HG02981 (cell line): ENCODE measurements at regions not wholly inside any gene's neighbourhood (a gene's known extent, or its start where the extent isn't known, plus 50 kb on each side); places are given as distances from the start of the nearest gene placed in this dataset.
A peak's percentile ranks its signal among the peaks of the same experiment; 100 is the strongest.
"Not testable (repeated sequence)": the region's sequence is repeated elsewhere in the genome, so short reads cannot be mapped to it uniquely, and the experiment has no call there.

Experiments used
- ATAC-seq: cut with Tn5 transposase; IDR thresholded peaks from one replicate; pipeline ENCODE4 v1.9.1; 2021; ENCODE audit warnings: mild to moderate bottlenecking, moderate library complexity; ENCODE audit not compliant: unreplicated experiment

DNA sequence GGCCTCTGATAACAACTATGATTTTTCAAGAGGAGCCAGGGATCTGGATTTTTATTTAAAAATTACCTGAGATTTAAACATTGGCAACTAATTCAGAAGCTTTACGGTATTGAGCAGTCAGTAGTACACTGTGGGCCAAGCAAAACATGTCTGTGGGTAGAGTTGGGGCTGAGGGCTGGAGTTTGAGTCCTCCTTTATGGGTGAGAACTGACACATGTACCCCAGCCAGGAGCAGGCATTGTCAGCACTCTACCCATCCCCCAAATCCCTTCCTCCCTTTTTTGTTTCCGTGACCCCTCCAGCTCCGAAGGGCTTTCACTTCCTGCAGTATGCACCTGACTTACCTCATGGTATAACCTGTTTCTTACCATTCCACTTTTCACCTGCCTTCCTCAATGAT, 131.4 kb downstream of the SNX5 start:
- ATAC-seq = no peak

DNA sequence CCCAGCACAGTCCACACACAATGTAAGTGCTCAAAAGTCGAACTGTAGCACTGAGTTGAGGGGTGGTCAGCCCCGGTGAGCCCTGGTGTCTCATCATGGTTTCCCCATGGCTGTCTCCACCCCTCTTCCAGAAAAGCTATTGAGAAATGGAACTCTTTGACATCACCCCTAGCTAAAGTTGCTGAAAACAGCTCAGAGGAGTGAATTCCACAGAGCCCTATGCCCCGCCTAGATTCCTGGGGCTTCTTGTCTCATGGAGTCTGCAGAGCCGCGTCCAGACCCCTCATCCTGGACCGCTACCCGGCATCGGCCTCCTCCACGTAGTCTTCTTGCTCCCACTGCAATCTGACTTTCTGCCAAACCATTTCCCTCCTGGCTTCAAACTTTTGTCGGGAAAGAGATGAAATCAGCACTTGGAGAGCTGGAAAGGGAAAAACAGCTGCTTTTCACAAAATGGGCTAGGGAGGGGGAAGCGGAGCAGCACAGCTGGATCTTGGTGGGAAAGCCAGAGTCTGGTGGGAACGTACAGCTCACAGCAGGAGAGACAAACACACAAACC, 132.2 kb downstream of the SNX5 start:
- ATAC-seq = no peak

DNA sequence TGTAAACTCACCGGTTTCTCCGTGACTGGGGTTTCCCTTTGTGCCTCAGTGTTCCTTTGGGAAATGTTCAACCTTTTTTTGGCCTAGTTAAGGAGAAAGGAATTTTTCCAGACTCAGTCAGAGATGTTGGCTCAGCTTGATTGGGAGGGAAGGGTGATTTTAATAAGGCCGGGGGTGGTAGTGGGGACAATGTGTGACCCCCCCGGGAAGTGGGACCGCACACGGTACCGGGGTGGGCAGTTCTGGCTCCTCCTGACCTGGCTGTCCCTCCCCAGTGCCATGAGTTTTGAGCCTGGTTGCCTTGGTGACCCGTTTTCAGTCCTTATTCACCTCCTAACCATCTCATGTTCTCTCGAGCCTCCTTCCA, 132.7 kb downstream of the SNX5 start:
- ATAC-seq = no peak

DNA sequence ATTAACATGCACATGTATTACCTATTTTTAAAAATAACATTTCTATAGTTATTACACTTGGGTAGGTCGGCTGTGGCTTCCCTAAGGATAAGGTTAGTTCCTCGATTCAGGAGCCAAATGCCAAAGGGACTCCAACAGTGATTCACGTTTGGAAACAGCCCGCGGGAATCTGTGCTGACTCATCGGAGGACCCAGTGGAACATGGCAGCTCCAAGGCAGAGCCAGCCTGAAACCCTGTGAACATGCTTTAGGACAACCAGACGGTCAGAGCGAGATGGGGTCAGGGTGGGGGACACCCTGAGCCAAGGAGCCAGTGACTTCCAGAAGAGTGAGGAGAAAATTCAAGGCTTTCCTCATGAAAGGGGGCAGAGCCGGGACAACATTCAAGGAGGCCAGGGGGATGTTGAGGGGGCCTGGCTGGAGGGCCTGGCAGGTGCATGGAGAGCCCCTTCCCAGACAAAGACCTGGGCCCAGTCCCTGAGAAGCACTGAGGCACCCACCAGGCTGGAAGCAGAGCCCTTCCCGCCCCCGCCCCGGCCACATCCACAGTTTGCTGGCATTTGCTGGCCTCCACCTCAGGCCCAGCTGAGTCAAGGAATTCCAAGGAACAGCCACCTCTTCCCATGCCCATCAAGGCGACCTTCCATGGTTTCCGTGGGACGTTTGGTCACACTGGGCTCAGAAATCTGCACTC, 133.2 kb downstream of the SNX5 start:
- no peak for ATAC-seq

DNA sequence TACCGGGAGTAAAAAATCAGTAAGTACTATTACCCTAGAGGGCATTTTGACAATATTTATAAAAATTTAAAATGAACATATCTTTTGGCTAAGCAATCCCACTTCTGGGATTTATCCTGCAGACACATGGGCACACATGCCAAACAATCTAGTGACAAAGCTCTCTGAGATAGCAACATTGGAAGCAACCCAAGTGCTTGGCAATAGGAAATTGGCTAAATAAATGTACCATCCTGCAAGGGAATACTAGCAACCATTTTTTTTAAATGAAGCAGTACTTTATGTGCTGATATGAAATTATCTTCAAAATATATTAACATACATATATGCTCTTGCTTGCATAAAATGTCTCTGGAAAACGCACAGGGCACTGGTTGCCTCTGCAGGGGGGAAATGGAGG, 133.8 kb downstream of the SNX5 start:
- no peak for ATAC-seq

DNA sequence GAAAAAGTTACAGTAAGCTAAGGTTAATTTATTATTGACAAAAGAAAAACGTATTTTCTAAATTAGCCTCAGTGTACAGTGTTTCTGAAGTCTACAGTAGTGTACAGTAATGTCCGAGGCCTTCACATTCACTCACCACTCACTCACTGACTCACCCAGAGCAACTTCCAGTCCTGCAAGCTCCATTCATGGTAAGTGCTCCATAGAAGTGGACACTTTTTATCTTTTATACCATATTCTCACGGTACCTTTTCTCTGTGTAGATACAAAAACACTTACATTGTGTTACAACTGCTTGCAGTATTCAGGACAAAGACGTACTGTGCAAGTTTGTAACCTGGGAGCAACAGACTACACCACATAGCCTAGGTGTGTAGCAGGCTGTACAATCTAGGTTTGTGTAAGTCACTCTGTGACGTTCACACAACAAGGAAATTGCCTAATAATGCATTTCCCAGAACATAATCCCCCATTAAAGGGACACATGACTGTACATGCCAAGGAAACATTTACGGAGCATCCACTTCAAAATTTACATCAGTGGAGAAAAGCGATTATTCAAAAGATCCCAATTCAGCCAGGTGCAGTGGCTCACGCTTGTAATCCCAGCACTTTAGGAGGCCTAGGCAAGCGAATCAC, 133.4 kb downstream of the BANF2 start:
- no peak for ATAC-seq

DNA sequence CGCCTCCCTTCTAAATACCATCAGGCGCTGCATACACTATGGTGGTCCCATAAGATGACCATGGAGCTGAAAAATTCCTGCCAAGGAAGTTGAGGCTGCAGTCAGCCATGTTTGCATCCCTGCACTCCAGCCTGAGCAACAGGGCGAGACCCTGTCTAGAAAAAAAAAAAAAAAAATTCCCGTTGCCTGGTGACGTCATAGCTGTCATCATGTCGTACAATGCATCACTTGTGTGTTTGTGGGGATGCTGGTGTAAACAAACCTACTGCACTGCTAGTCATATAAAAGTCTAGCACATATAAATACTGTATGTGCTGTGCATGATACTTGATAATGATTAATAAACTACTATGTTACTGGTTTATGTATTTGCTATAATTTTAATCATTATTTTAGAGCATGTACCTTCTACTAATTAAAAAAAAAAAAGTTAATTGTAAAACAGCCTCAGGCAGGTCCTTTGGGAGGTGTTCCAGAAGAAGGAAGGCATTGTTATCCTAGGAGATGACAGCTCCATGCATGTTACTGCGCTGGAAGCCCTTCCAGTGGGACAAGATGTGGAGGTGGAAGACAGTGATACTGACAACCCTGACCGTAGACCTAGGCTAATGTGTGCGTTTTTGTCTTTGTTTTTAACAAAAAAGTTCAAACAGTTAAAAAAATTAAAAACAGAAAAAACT, 132.6 kb downstream of the BANF2 start:
- ATAC-seq = no peak

DNA sequence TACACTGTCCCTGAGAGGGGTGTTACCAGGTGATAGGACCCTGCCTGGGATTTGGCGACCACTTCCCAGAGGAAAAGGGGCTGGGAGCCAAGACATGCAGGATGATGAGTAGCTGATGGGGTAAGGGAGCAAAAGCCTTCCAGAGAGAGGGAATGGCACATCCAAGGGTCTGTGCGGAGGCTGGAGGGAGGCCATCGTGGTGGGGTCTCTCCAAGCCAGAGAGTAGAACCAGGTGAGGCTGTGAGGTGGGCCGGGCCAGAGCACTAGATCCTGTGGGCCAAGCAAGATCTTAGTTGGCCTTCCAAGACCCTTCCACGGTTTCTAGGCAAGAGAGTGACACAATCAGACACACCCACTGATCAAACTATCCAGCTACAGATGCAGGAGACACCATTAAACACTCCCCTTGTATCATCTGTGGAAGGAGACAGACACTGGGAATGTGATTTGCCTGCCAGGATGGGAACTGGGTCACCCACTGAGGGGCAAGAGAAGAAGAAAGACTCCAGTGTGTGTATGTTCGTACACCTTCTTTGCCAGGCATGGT, 128.9 kb downstream of the BANF2 start:
- ATAC-seq = no peak

DNA sequence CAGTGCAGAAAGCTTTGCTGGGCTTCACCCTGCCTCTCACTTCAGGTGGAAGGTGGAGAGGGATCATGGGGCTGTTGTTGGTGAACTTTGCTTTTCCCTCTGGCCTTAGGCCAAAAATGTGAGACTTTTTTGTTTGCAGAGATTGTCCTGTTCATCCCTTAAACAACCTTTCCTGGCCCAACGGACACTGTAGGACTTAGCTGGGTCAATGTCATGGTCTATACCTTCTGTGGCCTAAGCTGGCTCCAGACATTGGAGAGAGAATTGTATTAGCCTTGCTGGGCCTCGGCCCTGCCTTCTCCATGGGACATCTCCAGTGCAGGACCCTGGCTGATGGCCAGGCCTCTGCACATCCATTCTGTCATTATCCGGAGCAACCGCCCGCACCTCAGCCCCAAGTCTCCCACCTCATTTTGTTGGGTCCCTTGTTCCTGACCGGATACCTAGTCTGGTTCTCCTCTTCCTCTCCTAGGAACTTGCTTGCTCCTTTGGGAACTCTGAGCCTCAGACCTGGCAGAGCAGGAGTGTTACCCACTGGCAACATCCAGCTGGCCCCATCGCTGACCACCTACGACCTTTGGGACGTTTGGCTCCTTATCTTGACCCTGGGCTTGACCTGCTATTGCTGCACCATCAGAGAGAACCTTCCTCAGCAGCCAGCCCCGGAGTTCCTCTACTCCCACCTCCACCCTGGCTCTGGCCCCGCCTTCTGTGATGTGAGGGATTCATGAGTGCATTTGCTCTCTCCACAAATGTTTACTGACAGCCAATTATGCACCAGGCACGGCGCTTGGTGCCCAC, 128.2 kb downstream of the BANF2 start:
- ATAC-seq = no peak

DNA sequence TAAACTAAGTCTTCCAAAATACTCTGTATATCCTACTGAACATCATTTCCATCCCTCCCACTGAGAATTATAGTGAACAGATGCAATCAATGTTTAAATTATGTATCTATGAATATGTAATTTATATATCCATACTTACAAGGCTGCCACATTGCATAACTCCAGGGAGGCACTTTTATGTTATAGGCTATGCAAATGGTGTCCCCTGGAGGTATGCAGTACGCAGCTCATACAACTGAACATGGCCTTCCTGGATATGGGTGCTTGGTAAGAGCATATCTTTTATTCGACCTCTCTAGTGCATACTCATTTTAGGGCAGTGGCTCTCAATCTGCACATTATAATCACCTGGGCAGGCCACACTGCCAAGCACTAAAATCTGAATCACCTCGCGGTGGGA, 127.3 kb downstream of the BANF2 start:
- no peak for ATAC-seq

DNA sequence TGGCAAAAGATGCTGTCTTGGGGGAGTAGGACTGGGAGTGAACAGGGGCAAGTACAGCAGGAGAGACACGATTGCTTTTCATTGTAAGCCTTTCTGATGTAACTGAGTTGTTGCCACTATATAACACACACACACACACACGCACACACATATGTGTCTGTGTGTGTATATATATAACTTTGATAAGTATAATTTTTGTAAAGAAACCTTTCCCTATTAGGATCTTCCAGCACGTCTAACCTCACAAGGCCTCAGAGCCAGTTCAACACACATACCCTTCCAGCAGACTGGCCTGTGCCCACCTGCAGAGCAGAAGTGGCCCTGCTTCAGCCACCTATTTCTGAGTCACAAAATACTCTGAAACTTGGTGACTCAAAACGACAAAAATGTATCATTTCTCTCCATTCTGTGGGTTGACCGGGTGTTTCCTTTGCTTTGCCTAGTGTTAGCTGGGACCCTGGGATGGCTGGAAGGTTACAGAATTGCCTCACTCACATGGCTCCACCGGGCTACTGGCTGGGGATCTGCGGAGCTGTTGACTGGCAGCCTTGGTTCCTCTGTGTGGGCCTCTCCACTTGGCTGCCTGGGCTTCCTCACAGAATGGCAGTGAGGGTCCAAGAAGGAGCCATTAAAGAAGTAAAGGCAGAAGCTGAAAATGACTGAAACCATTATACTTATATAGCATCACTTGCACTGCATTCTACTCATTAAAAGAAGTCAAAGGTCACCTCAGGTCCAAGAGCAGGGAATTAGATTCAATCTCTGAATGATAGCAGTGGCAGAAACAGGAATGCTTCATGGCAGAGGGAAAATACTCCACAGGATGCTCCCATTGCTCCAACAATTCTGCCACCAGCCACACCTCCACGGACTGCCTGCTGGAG, 126.4 kb downstream of the BANF2 start:
- ATAC-seq = peak; percentile 91

DNA sequence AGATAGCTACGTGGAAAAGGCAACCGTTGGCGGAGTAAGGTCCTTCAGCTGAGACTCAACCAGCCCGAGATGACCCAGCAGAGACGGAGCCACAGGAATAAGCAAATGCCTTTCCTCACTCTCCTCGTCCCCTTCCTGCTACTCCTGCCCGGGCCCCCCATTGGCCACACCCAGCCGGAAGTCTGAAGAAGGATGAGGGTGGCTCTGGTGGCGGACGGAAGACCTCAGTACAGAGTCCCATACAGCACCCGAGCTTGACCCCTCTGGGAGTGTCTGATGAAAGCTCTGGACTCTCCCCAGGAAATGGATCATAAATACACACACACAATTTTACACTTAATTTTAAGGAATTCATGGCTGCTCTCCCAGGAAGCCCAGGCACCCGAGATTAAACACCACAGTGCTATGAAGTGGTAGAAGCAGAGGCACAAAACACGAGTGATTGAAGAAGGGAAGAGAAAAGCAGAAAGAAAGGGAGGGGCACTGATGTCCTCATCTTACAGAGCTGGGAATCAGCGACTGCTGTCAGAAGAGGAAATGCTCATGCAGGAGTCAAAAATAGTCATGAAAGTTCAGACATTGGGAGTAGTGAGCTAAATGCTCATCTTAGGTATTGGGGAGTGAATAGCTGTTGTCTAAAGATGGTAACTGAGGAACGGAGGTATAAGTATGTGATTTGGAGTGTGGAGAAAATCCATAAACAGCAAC, 125.6 kb downstream of the BANF2 start:
- ATAC-seq = no peak

DNA sequence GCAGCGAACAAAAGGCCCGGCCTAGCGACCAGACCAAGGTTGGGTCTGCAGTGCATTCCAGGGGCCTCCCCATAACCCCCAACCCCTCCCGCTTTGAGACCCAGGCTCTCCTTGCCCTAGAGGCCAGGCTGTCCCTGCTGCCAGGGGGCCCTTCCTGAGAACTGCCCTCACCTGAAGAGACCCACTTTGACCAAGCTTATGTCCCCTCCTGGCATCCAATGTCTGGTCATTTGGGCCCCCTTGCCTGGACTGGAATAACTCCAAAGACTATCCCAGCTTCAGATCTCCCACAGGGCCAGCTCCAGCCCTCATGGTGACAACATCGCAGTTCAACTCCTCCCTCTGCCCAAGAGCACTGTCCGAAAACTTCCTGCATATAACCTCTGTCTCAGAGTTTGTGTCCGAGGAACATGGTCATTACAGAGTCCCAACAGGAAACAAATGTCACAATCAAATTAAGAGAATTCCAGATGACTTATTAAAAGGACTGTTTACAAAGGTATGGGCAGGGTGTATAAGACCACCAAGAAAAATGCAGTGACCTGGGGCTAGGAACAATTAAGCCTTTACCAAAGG, 125.0 kb downstream of the BANF2 start:
- ATAC-seq = no peak

DNA sequence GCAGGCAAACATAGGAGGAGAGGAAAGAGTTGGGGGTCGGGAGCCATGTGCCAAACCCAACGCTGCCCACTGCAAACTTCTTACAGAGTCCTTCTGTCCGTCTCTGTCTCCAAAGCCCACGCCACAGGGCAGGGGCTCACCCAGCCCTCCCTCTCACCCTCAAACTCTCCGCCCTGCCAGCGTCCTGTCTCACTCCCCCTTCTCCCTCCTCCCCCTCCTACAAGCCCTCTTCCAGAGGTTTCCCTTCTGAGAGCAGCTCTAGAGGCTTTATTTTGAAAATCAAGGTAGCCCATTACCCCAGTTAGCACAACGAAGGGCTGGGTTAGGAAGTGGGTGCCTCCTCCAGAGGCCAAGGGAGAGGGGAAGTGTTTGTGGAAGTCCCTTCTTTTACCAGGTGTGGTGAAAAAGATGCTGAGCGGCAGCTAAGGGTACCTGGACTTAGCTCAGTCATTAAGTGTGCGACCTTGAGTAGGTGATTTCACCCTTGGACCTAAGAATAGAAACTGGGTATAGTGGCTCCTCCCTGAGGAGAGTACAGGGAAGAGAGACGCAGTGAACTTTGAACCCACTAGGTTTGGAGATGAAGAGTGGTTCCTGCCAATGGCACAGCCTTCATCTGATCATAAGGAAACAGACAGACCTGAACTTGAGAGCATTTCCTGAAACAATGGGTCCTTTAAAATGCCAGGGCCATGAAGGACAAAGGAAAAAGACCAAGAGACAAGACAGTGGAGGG, 123.8 kb downstream of the BANF2 start:
- ATAC-seq = no peak

DNA sequence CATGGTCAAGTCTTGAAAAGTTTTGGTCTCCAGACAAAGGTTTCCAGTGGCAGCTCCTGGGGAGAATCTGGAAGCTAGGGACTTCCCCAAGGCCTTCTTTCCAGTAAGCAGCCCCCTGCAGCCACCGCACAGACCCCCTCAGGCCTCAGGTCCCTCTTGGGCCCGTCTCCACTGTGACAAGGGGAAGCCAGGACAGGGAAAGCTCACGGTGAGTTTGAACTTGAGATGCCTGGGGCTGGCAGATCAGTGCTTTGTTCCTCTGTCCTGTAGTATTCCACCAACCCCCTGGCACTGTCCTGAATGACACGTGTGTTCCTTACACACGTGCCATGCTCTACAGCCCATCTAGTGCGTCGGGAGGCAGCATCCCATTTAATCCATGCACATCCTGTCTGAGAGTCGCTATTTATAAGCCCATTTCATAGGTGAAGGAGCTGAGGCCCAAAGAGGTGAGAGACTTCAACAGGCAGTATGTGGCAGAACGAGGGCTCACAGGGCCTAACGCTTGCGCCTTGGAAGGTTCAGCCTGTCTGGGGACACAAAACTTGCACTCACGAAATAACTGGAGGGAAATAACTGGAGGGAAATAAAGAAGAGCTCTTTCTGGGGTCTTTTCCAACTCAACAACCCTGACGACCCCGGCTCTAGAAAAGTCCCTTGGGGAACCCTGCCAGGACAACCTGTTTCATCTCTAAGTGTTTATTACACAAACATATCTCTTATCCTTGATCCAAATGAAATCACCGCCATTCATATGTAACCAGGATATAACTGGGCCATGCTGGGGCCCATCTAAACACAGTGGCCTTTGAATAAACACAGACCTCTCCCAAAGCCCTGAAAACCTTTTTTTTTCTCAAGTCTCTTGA, 123.0 kb downstream of the BANF2 start:
- ATAC-seq = no peak

DNA sequence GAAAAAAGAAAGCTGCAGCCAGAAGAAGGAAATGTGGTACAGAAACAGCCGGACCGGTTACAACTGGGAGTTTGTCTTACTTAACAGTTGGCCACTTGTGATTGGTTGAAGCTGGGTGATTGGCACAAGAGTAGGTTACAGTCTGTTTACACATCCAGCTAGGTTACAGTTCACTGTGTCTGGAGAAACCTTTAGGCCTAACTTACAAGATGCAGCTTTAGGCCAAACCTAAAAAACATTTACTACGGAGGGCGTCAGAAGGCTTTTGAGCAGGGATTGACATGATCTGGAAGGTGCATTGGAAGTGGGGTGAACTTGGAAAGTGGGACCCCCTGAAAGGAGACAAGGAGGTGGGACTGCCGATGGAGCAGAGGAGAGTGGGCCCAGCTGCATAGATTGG, 122.3 kb downstream of the BANF2 start:
- no peak for ATAC-seq

DNA sequence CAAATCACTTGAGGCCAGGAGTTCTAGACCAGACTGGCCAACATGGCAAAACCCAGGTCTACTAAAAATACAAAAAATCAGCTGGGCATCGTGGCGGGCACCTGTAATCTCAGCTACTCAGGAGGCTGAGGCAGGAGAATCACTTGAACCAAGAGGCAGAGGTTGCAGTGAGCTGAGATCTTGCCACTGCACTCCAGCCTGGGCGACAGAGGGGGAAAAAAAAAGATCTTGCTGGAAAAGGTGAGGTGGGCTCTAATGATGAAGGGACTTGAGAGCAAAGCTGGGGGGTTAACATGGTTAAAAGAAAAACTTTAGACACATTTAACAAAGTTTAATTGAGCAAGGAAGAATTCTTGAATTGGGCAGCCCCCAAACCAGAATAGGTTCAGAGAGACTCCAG, 121.8 kb downstream of the BANF2 start:
- ATAC-seq = not testable (repeated sequence)
